H1 (cell line): ENCODE measurements at regions not wholly inside any gene's neighbourhood (a gene's known extent, or its start where the extent isn't known, plus 50 kb on each side); places are given as distances from the start of the nearest gene placed in this dataset.

Experiments
- CTCF ChIA-PET: fragments of 300-600 bp; sonication (Branson Sonifier 250); formaldehyde crosslinking; loops from one replicate; lab custom pipeline; 2021; ENCODE audit not compliant: partially characterized antibody; lab: Charles Lee
- POLR2A ChIA-PET: fragments of 300-600 bp; sonication (Branson Sonifier 250); formaldehyde crosslinking; loops from one replicate; lab custom pipeline; 2021; ENCODE audit warnings: inconsistent platforms; ENCODE audit not compliant: partially characterized antibody; lab: Charles Lee
- DNase-seq, 2 experiments: peaks; one replicate each; pipeline versions ENCODE4 v3.0.0 to v3.0.0-alpha.2; 2010 to 2022; ENCODE audit warnings: low spot score in 2 of 2, low read depth in 1 of 2, mixed read lengths in 1 of 2
- FAIRE-seq: peaks from 2 replicates; lab custom pipeline; 2011; peaks lifted over from hg19 to GRCh38; lab: Jason Lieb, UNC
- H2AFZ ChIP-seq: 2 replicates; pipeline ENCODE4 v1.8.1; 2012; ENCODE audit warnings: low read length, inconsistent platforms
- H2AK5ac ChIP-seq: 2 replicates; pipeline ENCODE4 v1.6.1; 2013; ENCODE audit warnings: low read depth, low read length
- H2BK120ac ChIP-seq: replicated peaks from 2 replicates; pipeline ENCODE3; 2013; ENCODE audit warnings: low read depth, low read length, inconsistent platforms
- H2BK12ac ChIP-seq: 2 replicates; pipeline ENCODE4 v1.6.1; 2013; ENCODE audit warnings: low read depth, low read length
- H2BK15ac ChIP-seq: 2 replicates; pipeline ENCODE4 v1.6.1; 2013; ENCODE audit warnings: low read length
- H2BK20ac ChIP-seq: 2 replicates; pipeline ENCODE4 v1.6.1; 2013; ENCODE audit warnings: low read length
- H2BK5ac ChIP-seq: 2 replicates; pipeline ENCODE4 v1.6.1; 2013; ENCODE audit warnings: low read depth, low read length
- H3K14ac ChIP-seq: 2 replicates; pipeline ENCODE4 v1.6.1; 2013; ENCODE audit warnings: inconsistent platforms; ENCODE audit not compliant: insufficient read length
- H3K18ac ChIP-seq: 2 replicates; pipeline ENCODE4 v1.6.1; 2013; ENCODE audit warnings: low read length; ENCODE audit errors: extremely low read depth
- H3K23ac ChIP-seq: 2 replicates; pipeline ENCODE4 v1.6.1; 2013; ENCODE audit warnings: inconsistent platforms; ENCODE audit not compliant: insufficient read length
- H3K23me2 ChIP-seq: 2 replicates; pipeline ENCODE4 v1.6.1; 2013; ENCODE audit warnings: low read depth, low read length
- H3K27ac ChIP-seq: 2 replicates; pipeline ENCODE4 v1.6.1; 2011; ENCODE audit warnings: low read depth, low read length, inconsistent platforms
- H3K27me3 ChIP-seq, 4 experiments: replicated peaks in 1 of 4; 1 replicate in 1 of 4; 2 replicates in 3 of 4; pipeline versions ENCODE4 v1.6.1 to v1.8.1; 2011 to 2013; ENCODE audit warnings: low read length in 3 of 4, mild to moderate bottlenecking in 3 of 4, inconsistent platforms in 2 of 4, mixed read lengths in 2 of 4, moderate library complexity in 1 of 4; ENCODE audit not compliant: control insufficient read depth in 3 of 4, insufficient read depth in 3 of 4; ENCODE audit errors: extremely low read depth in 1 of 4
- H3K36me3 ChIP-seq, 4 experiments: 2 replicates each; pipeline versions ENCODE4 v1.6.1 to v1.8.1; 2011 to 2013; ENCODE audit warnings: mild to moderate bottlenecking in 4 of 4, low read length in 3 of 4, moderate library complexity in 2 of 4, control low read depth in 1 of 4, inconsistent platforms in 1 of 4; ENCODE audit not compliant: insufficient read depth in 4 of 4, control insufficient read depth in 2 of 4
- H3K4ac ChIP-seq: replicated peaks from 2 replicates; pipeline ENCODE3; 2013; ENCODE audit warnings: low read length, low read depth, mixed read lengths, inconsistent platforms; ENCODE audit not compliant: insufficient read length
- H3K4me1 ChIP-seq, 4 experiments: replicated peaks in 1 of 4; 1 replicate in 1 of 4; 2 replicates in 3 of 4; pipeline versions ENCODE4 v1.6.1 to v1.8.1; 2011 to 2013; ENCODE audit warnings: low read length in 3 of 4, inconsistent platforms in 2 of 4, mixed read lengths in 1 of 4; ENCODE audit not compliant: insufficient read depth in 4 of 4, control insufficient read depth in 3 of 4
- H3K4me2 ChIP-seq, 2 experiments: 2 replicates each; pipeline versions ENCODE4 v1.6.1 to v1.8.1; 2011 to 2013; ENCODE audit warnings: low read depth in 2 of 2, low read length in 2 of 2, control low read depth in 1 of 2, inconsistent platforms in 1 of 2, mild to moderate bottlenecking in 1 of 2; ENCODE audit not compliant: insufficient read depth in 1 of 2
- H3K4me3 ChIP-seq, 4 experiments: fragments of 200-600, 300-600 bp in 1 of 4; sonication (generic), shearing (Covaris generic), sonication (Bioruptor Twin) in 1 of 4; 2 replicates each; pipeline versions ENCODE4 v1.5.1 to v1.8.1; 2011 to 2016; ENCODE audit warnings: low read length in 4 of 4, low read depth in 3 of 4, control low read depth in 2 of 4, inconsistent platforms in 2 of 4, mild to moderate bottlenecking in 2 of 4, mixed read lengths in 1 of 4, moderate library complexity in 1 of 4; ENCODE audit not compliant: insufficient read depth in 2 of 4; ENCODE audit errors: extremely low read depth in 1 of 4
- H3K56ac ChIP-seq: replicated peaks from 2 replicates; pipeline ENCODE3; 2013; ENCODE audit warnings: low read depth, mild to moderate bottlenecking, mixed read lengths, low read length, inconsistent platforms; ENCODE audit not compliant: insufficient read length
- H3K79me1 ChIP-seq: 2 replicates; pipeline ENCODE4 v1.6.1; 2013; ENCODE audit warnings: low read depth, low read length, control low read depth
- H3K79me2 ChIP-seq, 2 experiments: 2 replicates each; pipeline versions ENCODE4 v1.6.1 to v1.8.1; 2012 to 2013; ENCODE audit warnings: low read length in 2 of 2, mild to moderate bottlenecking in 2 of 2, inconsistent platforms in 1 of 2; ENCODE audit not compliant: insufficient read depth in 2 of 2, control insufficient read depth in 1 of 2
- H3K9ac ChIP-seq, 4 experiments: replicated peaks in 1 of 4; 1 replicate in 1 of 4; 2 replicates in 3 of 4; pipeline versions ENCODE4 v1.6.1 to v1.8.1; 2011 to 2013; ENCODE audit warnings: low read depth in 3 of 4, low read length in 3 of 4, control low read depth in 2 of 4, mild to moderate bottlenecking in 2 of 4, moderate library complexity in 2 of 4, inconsistent platforms in 1 of 4; ENCODE audit errors: extremely low read depth in 1 of 4
- H3K9me3 ChIP-seq, 2 experiments: 2 replicates each; pipeline versions ENCODE4 v1.6.1 to v1.8.1; 2012 to 2013; ENCODE audit warnings: mild to moderate bottlenecking in 2 of 2, moderate library complexity in 2 of 2, control low read depth in 1 of 2, inconsistent platforms in 1 of 2, low read depth in 1 of 2, low read length in 1 of 2, mixed read lengths in 1 of 2; ENCODE audit not compliant: insufficient read depth in 2 of 2
- H4K20me1 ChIP-seq, 2 experiments: replicated peaks in 1 of 2; 2 replicates each; pipeline versions ENCODE3 to v1.8.1; 2011 to 2013; ENCODE audit warnings: inconsistent platforms in 2 of 2, low read length in 2 of 2, mild to moderate bottlenecking in 1 of 2; ENCODE audit not compliant: insufficient read depth in 2 of 2, control insufficient read depth in 1 of 2
- H4K5ac ChIP-seq: 2 replicates; pipeline ENCODE4 v1.6.1; 2013; ENCODE audit warnings: low read length, low read depth, mixed read lengths, inconsistent platforms; ENCODE audit not compliant: insufficient read length
- H4K8ac ChIP-seq: 2 replicates; pipeline ENCODE4 v1.8.0; 2013; ENCODE audit warnings: mild to moderate bottlenecking, moderate library complexity, low read length, inconsistent platforms; ENCODE audit not compliant: insufficient read depth; ENCODE audit errors: extremely low read depth
- H4K91ac ChIP-seq: replicated peaks from 2 replicates; pipeline ENCODE3; 2013; ENCODE audit warnings: low read length, mixed read lengths, inconsistent platforms; ENCODE audit not compliant: insufficient read length
- BRCA1 ChIP-seq: IDR thresholded peaks from 2 replicates; pipeline ENCODE4 v1.6.1; 2012; ENCODE audit warnings: low read depth, low read length, improper control_type of control experiment
- CBX5 ChIP-seq: fragments of 300-800, 300-1000 bp; sonication (generic); IDR thresholded peaks from 2 replicates; pipeline ENCODE4 v1.7.1; 2016; ENCODE audit warnings: antibody characterized with exemption, low read length, low read depth
- CREB1 ChIP-seq: IDR thresholded peaks from 2 replicates; pipeline ENCODE4 v1.6.1; 2012; ENCODE audit warnings: inconsistent platforms
- GABPA ChIP-seq: IDR thresholded peaks from 2 replicates; pipeline ENCODE4 v1.6.1; 2011; ENCODE audit warnings: mild to moderate bottlenecking, low read length, moderate library complexity, borderline replicate concordance; ENCODE audit not compliant: insufficient read depth
- NRF1 ChIP-seq: IDR thresholded peaks from 2 replicates; pipeline ENCODE4 v1.6.1; 2011; ENCODE audit warnings: mild to moderate bottlenecking, low read depth, low read length, improper control_type of control experiment
- RFX5 ChIP-seq: IDR thresholded peaks from 2 replicates; pipeline ENCODE4 v1.6.1; 2011; ENCODE audit warnings: low read depth, low read length, improper control_type of control experiment, borderline replicate concordance
- SP2 ChIP-seq: IDR thresholded peaks from 2 replicates; pipeline ENCODE4 v1.6.1; 2012; ENCODE audit warnings: mild to moderate bottlenecking, low read length, inconsistent platforms
- WGBS, 2 experiments: shearing (Covaris generic) in 1 of 2; methylation state at CpG; one replicate each; pipeline versions ENCODE4 v1.1.6 to v1.1.7; 2013 to 2015; ENCODE audit warnings: low lambda C conversion rate in 2 of 2, mixed read lengths in 2 of 2, inconsistent platforms in 1 of 2, low coverage in 1 of 2, missing lambda C conversion rate in 1 of 2; ENCODE audit not compliant: insufficient replicate concordance in 2 of 2, insufficient coverage in 1 of 2, insufficient read length in 1 of 2; ENCODE audit errors: extremely low coverage in 1 of 2, missing lambda C conversion rate in 1 of 2; 5-methylcytosine and 5-hydroxymethylcytosine counted together

DNA sequence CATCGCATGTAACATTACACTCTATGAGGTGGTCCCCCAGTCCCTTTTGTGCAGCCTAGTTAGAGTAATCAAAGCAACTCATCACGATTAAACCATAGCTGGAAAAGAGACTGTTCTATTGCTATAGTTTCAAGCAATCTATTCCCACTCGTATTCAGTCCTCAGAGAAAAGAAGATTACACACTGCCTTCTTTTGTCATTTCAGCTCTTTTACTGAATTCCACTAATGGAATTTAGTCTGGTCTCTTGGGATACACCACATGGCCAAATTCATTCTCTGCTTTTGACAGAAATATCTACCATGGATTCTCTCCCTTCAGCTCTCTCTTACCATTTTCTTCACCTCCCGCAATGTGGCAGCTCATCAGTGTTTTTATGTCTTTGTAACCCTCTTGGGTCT, 108.9 kb upstream of the HDAC9 start:
- Histone ChIP-seq H2BK120ac (no peak overlapping the region), H2BK20ac (no peak overlapping the region), H3K79me2 (no peaks in the 10 kb centered on the region)
- TF ChIP-seq CBX5: no peak
- no peak for TF ChIP-seq SP2
- TF ChIP-seq CREB1: no peak
- TF ChIP-seq NRF1: no peak
- TF ChIP-seq GABPA: no peak
- no peak for TF ChIP-seq BRCA1
- TF ChIP-seq RFX5: no peak
- TF ChIP-seq, all 59 proteins: peak for 0
- Histone ChIP-seq H4K20me1 (no peaks in the 10 kb centered on the region), H3K14ac (no peak overlapping the region), H3K27ac (no peak overlapping the region), H3K36me3 (no peaks in the 10 kb centered on the region), H3K4me1 (peaks cover 0 to 3% (median 0%) of the 10 kb centered on the region in 4 experiments; a peak in 1 of 7 replicates), H4K5ac (no peak overlapping the region), H4K8ac (no peak overlapping the region), H3K4me2 (no peak overlapping the region), H2AFZ (no peak overlapping the region), H3K79me1 (no peaks in the 10 kb centered on the region), H3K4ac (no peak overlapping the region), H2AK5ac (no peak overlapping the region), H3K9ac (no peak overlapping the region), H3K27me3 (peaks cover 0 to 1% (median 0%) of the 10 kb centered on the region in 4 experiments; a peak in 1 of 7 replicates), H3K56ac (no peak overlapping the region), H3K23ac (no peak overlapping the region), H2BK12ac (no peak overlapping the region), H3K23me2 (no peaks in the 10 kb centered on the region), H3K18ac (no peak overlapping the region), H3K4me3 (no peak overlapping the region), H3K9me3 (no peaks in the 10 kb centered on the region), H2BK15ac (no peak overlapping the region), H4K91ac (no peak overlapping the region), H2BK5ac (no peak overlapping the region)
- DNase-seq (no peak), FAIRE-seq (no peak)
- WGBS, 2 experiments: 93% methylated on average over 4 of the region's 4 CpGs; no CpG with 5 or more reads in 1 of the 2 experiments
- ChIA-PET CTCF (interaction anchor here (0.8 to 1.6 kb wide), 6 partner anchors 13 to 178 kb away, joined by 3 to 4 read pairs (median 4); no protein-coding TSS in a partner anchor), POLR2A (interaction anchor here (1.3 kb wide), 1 partner anchor 109 kb away, joined by 5 read pairs; the partner anchor contains the start of gene HDAC9)
